Trophoblast cell (in vitro differentiated cells and primary cell): ENCODE measurements at regions not wholly inside any gene's neighbourhood (a gene's known extent, or its start where the extent isn't known, plus 50 kb on each side); places are given as distances from the start of the nearest gene placed in this dataset.

ENCODE experiments used
- DNase-seq, 2 donors: peaks; one replicate each; pipeline ENCODE4 v3.0.0-alpha.2; 2016
- H2AFZ ChIP-seq: 2 replicates; pipeline ENCODE4 v1.6.1; 2013; ENCODE audit warnings: low read length, moderate library complexity, mild to moderate bottlenecking; ENCODE audit not compliant: insufficient read depth, poor library complexity
- H2AK5ac ChIP-seq: 2 replicates; pipeline ENCODE4 v1.6.1; 2013; ENCODE audit warnings: mild to moderate bottlenecking, low read length
- H2BK120ac ChIP-seq: 2 replicates; pipeline ENCODE4 v1.6.1; 2013; ENCODE audit warnings: low read length, mild to moderate bottlenecking, moderate library complexity; ENCODE audit not compliant: insufficient read depth, poor library complexity
- H2BK12ac ChIP-seq: 2 replicates; pipeline ENCODE4 v1.6.1; 2013; ENCODE audit warnings: mild to moderate bottlenecking, low read length, moderate library complexity
- H2BK5ac ChIP-seq: 2 replicates; pipeline ENCODE4 v1.6.1; 2013; ENCODE audit warnings: low read length, low read depth, moderate library complexity, mild to moderate bottlenecking; ENCODE audit not compliant: poor library complexity
- H3K14ac ChIP-seq: 2 replicates; pipeline ENCODE4 v1.6.1; 2013; ENCODE audit warnings: mild to moderate bottlenecking, low read length
- H3K18ac ChIP-seq: 2 replicates; pipeline ENCODE4 v1.6.1; 2013; ENCODE audit warnings: mild to moderate bottlenecking, low read length
- H3K23ac ChIP-seq: 2 replicates; pipeline ENCODE4 v1.6.1; 2013; ENCODE audit warnings: low read length
- H3K27ac ChIP-seq: 2 replicates; pipeline ENCODE4 v1.5.1; 2013; ENCODE audit warnings: low read depth, mild to moderate bottlenecking, inconsistent platforms, low read length, moderate library complexity
- H3K27me3 ChIP-seq: 2 replicates; pipeline ENCODE4 v1.6.1; 2013; ENCODE audit warnings: inconsistent platforms, mild to moderate bottlenecking, low read length, moderate library complexity; ENCODE audit not compliant: insufficient read depth
- H3K36me3 ChIP-seq, 2 experiments: 1 replicate in 1 of 2; 2 replicates in 1 of 2; pipeline ENCODE4 v1.6.1; 2013; ENCODE audit warnings: low read length in 2 of 2, mild to moderate bottlenecking in 2 of 2, moderate library complexity in 1 of 2; ENCODE audit not compliant: insufficient read depth in 2 of 2, control insufficient read depth in 1 of 2
- H3K4ac ChIP-seq: 2 replicates; pipeline ENCODE4 v1.6.1; 2013; ENCODE audit warnings: low read depth, mild to moderate bottlenecking, low read length, moderate library complexity
- H3K4me1 ChIP-seq, 2 experiments: 1 replicate in 1 of 2; 2 replicates in 1 of 2; pipeline ENCODE4 v1.6.1; 2013; ENCODE audit warnings: low read length in 2 of 2, mild to moderate bottlenecking in 2 of 2, moderate library complexity in 1 of 2; ENCODE audit not compliant: insufficient read depth in 2 of 2, control insufficient read depth in 1 of 2
- H3K4me2 ChIP-seq: 2 replicates; pipeline ENCODE4 v1.6.1; 2013; ENCODE audit warnings: inconsistent platforms, mild to moderate bottlenecking, low read length, moderate library complexity
- H3K4me3 ChIP-seq: 2 replicates; pipeline ENCODE4 v1.5.1; 2013; ENCODE audit warnings: mild to moderate bottlenecking, low read depth, low read length, inconsistent platforms
- H3K79me1 ChIP-seq: one replicate; pipeline ENCODE4 v1.6.1; 2013; ENCODE audit warnings: low read length
- H3K79me2 ChIP-seq: 2 replicates; pipeline ENCODE4 v1.6.1; 2013; ENCODE audit warnings: low read length, mild to moderate bottlenecking; ENCODE audit not compliant: control insufficient read depth, insufficient read depth, poor library complexity
- H3K9ac ChIP-seq: 2 replicates; pipeline ENCODE4 v1.6.1; 2013; ENCODE audit warnings: mild to moderate bottlenecking, low read length
- H3K9me3 ChIP-seq: 2 replicates; pipeline ENCODE4 v1.6.1; 2013; ENCODE audit warnings: low read depth, mild to moderate bottlenecking, control low read depth, inconsistent platforms, low read length; ENCODE audit not compliant: insufficient read depth
- H4K12ac ChIP-seq: 2 replicates; pipeline ENCODE4 v1.6.1; 2013; ENCODE audit warnings: low read depth, mild to moderate bottlenecking, low read length, moderate library complexity
- H4K8ac ChIP-seq: 2 replicates; pipeline ENCODE4 v1.6.1; 2013; ENCODE audit warnings: low read depth, mild to moderate bottlenecking, low read length, moderate library complexity
- H4K91ac ChIP-seq: one replicate; pipeline ENCODE4 v1.6.1; 2013; ENCODE audit warnings: low read depth, mild to moderate bottlenecking, low read length, moderate library complexity
- WGBS: extraction: QIAGEN DNeasy Blood & Tissue Kit; methylation state at CpG from one replicate; pipeline ENCODE4 v1.1.7; 2013; ENCODE audit warnings: missing lambda C conversion rate; ENCODE audit not compliant: insufficient read length, insufficient coverage; ENCODE audit errors: extremely low coverage; 5-methylcytosine and 5-hydroxymethylcytosine counted together

DNA sequence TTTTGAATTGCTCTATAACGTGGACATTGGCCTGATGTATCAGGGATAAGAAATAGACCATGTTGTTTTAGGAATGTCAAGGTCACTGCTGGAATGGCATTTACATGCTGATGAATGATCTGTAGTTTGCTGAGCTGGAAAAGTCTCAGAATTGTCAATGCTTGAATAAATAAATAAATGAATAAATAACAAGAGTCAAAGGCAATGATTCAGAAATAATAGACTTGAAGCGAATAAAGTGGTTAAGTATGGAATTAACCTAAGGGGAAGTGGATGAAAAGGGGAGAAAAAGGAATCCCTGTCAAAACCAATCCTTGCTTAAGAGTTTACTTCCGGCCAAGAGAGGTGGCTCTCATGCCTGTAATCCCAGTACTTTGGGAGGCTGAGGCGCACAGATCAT, 1620.0 kb downstream of the SUCLG1 start:
- Histone ChIP-seq H3K23ac (no peak overlapping the region), H2BK5ac (no peak overlapping the region), H3K4me2 (no peak overlapping the region), H2BK12ac (no peak overlapping the region), H4K12ac (no peak overlapping the region), H3K9ac (no peak overlapping the region), H3K79me2 (no peaks in the 10 kb centered on the region), H3K27ac (no peak overlapping the region), H2AFZ (no peak overlapping the region), H3K79me1 (no peaks in the 10 kb centered on the region), H3K4me1 (no peaks in the 10 kb centered on the region), H3K27me3 (no peaks in the 10 kb centered on the region), H2AK5ac (no peak overlapping the region), H3K14ac (no peak overlapping the region), H3K18ac (no peak overlapping the region), H3K36me3 (no peaks in the 10 kb centered on the region), H4K91ac (no peak overlapping the region), H2BK120ac (no peak overlapping the region), H3K4me3 (no peak overlapping the region), H3K4ac (no peak overlapping the region), H3K9me3 (no peaks in the 10 kb centered on the region), H4K8ac (no peak overlapping the region)
- WGBS, result 100% methylated on average over 1 of the region's 4 CpGs
- DNase-seq, result no peak

DNA sequence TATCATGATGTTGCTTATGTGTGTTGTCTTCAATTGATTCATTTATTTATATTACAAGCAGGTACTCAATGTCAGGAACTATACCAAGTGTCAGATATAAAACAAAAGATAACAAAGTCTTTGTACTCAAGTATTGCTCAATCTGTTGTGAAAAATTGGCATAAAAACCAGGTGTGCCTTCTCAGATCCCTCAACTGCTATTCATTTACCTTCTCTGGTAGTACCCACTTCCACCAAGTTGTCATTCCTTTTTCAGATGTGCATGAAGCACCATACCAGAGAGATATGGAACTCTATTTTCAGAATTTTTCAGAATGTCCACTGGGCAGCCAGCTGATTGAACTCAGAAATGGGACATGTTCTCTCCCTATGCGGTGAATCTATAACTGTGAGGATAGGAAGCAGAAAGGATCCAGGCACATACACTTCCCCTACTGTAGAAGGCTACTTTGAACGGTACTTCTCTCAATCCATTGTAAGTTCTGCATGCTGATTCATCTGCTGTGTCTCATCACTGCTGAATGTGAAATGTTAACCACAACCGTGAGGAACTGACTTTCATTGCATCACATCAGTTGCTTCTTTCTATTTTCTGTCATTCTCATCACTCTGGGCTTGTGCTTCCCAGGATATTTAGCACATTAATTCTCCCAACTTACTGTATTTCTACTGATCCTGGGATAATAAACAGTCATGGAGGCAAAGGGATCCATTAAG, 1621.3 kb downstream of the SUCLG1 start:
- Histone ChIP-seq H3K14ac (no peak overlapping the region), H3K4me3 (no peak overlapping the region), H3K4me1 (no peaks in the 10 kb centered on the region), H4K91ac (no peak overlapping the region), H3K23ac (no peak overlapping the region), H3K27me3 (no peaks in the 10 kb centered on the region), H2BK12ac (no peak overlapping the region), H3K4me2 (no peak overlapping the region), H4K12ac (no peak overlapping the region), H3K4ac (no peak overlapping the region), H2AFZ (no peak overlapping the region), H2BK120ac (no peak overlapping the region), H3K9me3 (no peaks in the 10 kb centered on the region), H3K36me3 (no peaks in the 10 kb centered on the region), H2BK5ac (no peak overlapping the region), H3K27ac (no peak overlapping the region), H2AK5ac (no peak overlapping the region), H3K18ac (no peak overlapping the region), H3K79me2 (no peaks in the 10 kb centered on the region), H3K79me1 (no peaks in the 10 kb centered on the region), H3K9ac (no peak overlapping the region), H4K8ac (no peak overlapping the region)
- peak in 1 of 2 donors; percentile 21 for DNase-seq
- WGBS, result no CpG with 5 or more reads among the region's 3 CpGs

DNA sequence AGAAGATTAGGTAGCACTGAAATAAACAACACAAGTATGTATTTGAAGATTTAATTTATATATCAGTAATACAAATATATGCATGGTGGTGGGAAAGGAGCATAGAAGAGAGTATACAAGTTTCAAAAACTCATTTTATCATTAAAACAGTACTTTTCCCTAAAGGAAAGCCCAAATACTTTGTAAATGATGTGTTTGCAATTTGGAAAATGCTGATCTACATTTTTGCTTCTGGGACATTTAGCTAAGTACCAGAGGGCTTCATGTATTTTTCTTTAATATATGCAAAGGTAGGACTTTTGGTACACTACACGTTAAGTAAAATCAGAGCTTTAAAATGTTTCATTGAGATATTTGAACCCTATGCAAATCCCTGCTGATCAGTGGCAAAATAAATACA, 1624.2 kb downstream of the SUCLG1 start:
- Histone ChIP-seq H4K8ac (no peak overlapping the region), H3K23ac (no peak overlapping the region), H2BK120ac (no peak overlapping the region), H3K18ac (no peak overlapping the region), H2BK12ac (no peak overlapping the region), H3K79me2 (no peaks in the 10 kb centered on the region), H4K12ac (no peak overlapping the region), H3K4me2 (no peak overlapping the region), H2AFZ (no peak overlapping the region), H2AK5ac (no peak overlapping the region), H3K9me3 (no peaks in the 10 kb centered on the region), H3K4me3 (no peak overlapping the region), H3K79me1 (no peaks in the 10 kb centered on the region), H3K4me1 (no peaks in the 10 kb centered on the region), H4K91ac (no peak overlapping the region), H3K27me3 (no peaks in the 10 kb centered on the region), H3K4ac (no peak overlapping the region), H3K27ac (no peak overlapping the region), H2BK5ac (no peak overlapping the region), H3K36me3 (no peaks in the 10 kb centered on the region), H3K9ac (no peak overlapping the region), H3K14ac (no peak overlapping the region)
- peak in 1 of 2 donors; percentile 18 for DNase-seq
- no CpG with 5 or more reads among the region's 1 CpG for WGBS

DNA sequence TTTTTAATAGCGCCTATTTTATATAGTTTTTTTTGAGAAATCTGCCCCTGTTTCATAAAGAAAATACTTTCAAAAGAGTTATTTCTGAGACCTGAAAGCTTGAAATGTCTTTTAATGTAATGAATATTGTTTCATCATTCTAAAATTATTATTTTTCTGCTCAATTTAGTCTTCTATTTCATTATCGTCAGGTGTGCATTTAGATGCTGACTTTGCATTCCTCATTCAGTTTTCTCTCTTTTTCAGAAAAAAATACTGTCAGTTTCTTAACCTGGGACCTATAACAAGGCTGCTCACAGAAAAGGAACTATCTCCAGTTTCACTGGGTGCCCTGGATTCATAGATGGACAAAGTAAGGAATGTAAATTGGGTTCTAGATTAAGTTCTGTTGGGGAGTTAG, 1631.7 kb downstream of the SUCLG1 start:
- H4K91ac ChIP-seq, result no peak overlapping the region
- H2AK5ac ChIP-seq, result no peak overlapping the region
- no peaks in the 10 kb centered on the region for H3K27me3 ChIP-seq
- H3K79me2 ChIP-seq, result no peaks in the 10 kb centered on the region
- no peak overlapping the region for H3K18ac ChIP-seq
- no peak overlapping the region for H4K8ac ChIP-seq
- no peak overlapping the region for H2BK5ac ChIP-seq
- H3K79me1 ChIP-seq, result no peaks in the 10 kb centered on the region
- no peak overlapping the region for H2BK120ac ChIP-seq
- H3K4me3 ChIP-seq, result no peak overlapping the region
- H3K23ac ChIP-seq, result no peak overlapping the region
- H3K14ac ChIP-seq, result no peak overlapping the region
- WGBS, result no CpG with 5 or more reads among the region's 2 CpGs
- no peak overlapping the region for H3K27ac ChIP-seq
- no peaks in the 10 kb centered on the region for H3K4me1 ChIP-seq
- no peaks in the 10 kb centered on the region for H3K36me3 ChIP-seq
- H3K9me3 ChIP-seq, result no peaks in the 10 kb centered on the region
- H4K12ac ChIP-seq, result no peak overlapping the region
- no peak overlapping the region for H3K4me2 ChIP-seq
- no peak for DNase-seq
- H3K4ac ChIP-seq, result no peak overlapping the region
- H3K9ac ChIP-seq, result no peak overlapping the region
- no peak overlapping the region for H2AFZ ChIP-seq
- no peak overlapping the region for H2BK12ac ChIP-seq
